Neural cell (in vitro differentiated cells): ENCODE measurements at regions not wholly inside any gene's neighbourhood (a gene's known extent, or its start where the extent isn't known, plus 50 kb on each side); places are given as distances from the start of the nearest gene placed in this dataset.

Source experiments
- EZH2 ChIP-seq: fragments of 200-600, 300-800 bp; shearing (Covaris generic), sonication (generic); IDR thresholded peaks from 2 replicates; pipeline ENCODE4 v1.6.1; 2014; ENCODE audit warnings: antibody characterized with exemption, low read length, borderline replicate concordance, mild to moderate bottlenecking; ENCODE audit not compliant: insufficient read depth, poor library complexity, severe bottlenecking
- MXI1 ChIP-seq: fragments of 450-650 bp; conservative IDR thresholded peaks from 2 replicates; pipeline ENCODE4 v1.6.1; 2014; ENCODE audit warnings: antibody characterized with exemption, mild to moderate bottlenecking; ENCODE audit not compliant: poor library complexity, severe bottlenecking
- RAD21 ChIP-seq: fragments of 450-650 bp; conservative IDR thresholded peaks from 2 replicates; pipeline ENCODE4 v1.6.1; 2014; ENCODE audit warnings: antibody characterized with exemption, mild to moderate bottlenecking, moderate library complexity
- TF ChIP-seq, protein P1 (sequence below): fragments of 450-650 bp; IDR thresholded peaks from 2 replicates; pipeline ENCODE4 v1.5.1; 2014; ENCODE audit warnings: antibody characterized with exemption, mild to moderate bottlenecking, moderate library complexity; ENCODE audit not compliant: poor library complexity, severe bottlenecking

DNA sequence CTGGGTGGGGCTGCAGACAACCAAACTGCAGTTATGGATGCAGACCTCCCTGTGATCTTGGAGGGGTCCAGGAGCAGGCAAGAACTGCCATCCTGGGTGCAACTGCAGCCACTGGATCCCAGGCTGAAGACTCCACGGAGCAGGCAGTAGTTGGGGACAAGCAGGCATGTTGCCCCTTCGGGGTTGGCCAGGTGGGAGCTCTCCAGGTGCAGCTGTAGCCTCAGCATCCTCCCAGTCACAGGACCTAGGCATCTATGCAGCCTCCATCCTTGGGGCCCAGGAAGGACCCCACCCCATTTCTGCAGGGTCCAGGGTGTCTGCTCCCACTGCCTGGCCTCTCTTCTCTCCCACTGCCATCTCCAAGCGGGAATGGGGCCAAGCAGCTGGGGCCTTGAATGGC, 322.2 kb upstream of the RBMS3 start:
- TF ChIP-seq, protein P1, sequence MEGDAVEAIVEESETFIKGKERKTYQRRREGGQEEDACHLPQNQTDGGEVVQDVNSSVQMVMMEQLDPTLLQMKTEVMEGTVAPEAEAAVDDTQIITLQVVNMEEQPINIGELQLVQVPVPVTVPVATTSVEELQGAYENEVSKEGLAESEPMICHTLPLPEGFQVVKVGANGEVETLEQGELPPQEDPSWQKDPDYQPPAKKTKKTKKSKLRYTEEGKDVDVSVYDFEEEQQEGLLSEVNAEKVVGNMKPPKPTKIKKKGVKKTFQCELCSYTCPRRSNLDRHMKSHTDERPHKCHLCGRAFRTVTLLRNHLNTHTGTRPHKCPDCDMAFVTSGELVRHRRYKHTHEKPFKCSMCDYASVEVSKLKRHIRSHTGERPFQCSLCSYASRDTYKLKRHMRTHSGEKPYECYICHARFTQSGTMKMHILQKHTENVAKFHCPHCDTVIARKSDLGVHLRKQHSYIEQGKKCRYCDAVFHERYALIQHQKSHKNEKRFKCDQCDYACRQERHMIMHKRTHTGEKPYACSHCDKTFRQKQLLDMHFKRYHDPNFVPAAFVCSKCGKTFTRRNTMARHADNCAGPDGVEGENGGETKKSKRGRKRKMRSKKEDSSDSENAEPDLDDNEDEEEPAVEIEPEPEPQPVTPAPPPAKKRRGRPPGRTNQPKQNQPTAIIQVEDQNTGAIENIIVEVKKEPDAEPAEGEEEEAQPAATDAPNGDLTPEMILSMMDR, result no peak
- TF ChIP-seq MXI1 (no peak), EZH2 (no peak), RAD21 (no peak)
